Astrocyte of the spinal cord (primary cell): ENCODE measurements at regions not wholly inside any gene's neighbourhood (a gene's known extent, or its start where the extent isn't known, plus 50 kb on each side); places are given as distances from the start of the nearest gene placed in this dataset.

Experiments
- DNase-seq: peaks from one replicate; pipeline ENCODE4 v3.0.0; 2011; ENCODE audit warnings: low read depth, low spot score
- H3K4me3 ChIP-seq: 2 replicates; pipeline ENCODE4 v1.5.1; 2011; ENCODE audit warnings: low read depth, mild to moderate bottlenecking, low read length, moderate library complexity
- in situ Hi-C: cut with HindIII; loops from 2 replicates; pipeline ENCODE4 v1.10.0; 2017; ENCODE audit warnings: low sequenced_read_pairs
- TF ChIP-seq, protein P1 (sequence below): IDR thresholded peaks from 2 replicates; pipeline ENCODE4 v1.5.1; 2012; ENCODE audit warnings: low read depth, mild to moderate bottlenecking, low read length, inconsistent platforms

- TF ChIP-seq, protein P1, sequence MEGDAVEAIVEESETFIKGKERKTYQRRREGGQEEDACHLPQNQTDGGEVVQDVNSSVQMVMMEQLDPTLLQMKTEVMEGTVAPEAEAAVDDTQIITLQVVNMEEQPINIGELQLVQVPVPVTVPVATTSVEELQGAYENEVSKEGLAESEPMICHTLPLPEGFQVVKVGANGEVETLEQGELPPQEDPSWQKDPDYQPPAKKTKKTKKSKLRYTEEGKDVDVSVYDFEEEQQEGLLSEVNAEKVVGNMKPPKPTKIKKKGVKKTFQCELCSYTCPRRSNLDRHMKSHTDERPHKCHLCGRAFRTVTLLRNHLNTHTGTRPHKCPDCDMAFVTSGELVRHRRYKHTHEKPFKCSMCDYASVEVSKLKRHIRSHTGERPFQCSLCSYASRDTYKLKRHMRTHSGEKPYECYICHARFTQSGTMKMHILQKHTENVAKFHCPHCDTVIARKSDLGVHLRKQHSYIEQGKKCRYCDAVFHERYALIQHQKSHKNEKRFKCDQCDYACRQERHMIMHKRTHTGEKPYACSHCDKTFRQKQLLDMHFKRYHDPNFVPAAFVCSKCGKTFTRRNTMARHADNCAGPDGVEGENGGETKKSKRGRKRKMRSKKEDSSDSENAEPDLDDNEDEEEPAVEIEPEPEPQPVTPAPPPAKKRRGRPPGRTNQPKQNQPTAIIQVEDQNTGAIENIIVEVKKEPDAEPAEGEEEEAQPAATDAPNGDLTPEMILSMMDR: no peak
- DNase-seq: no peak
- no peak overlapping the region for H3K4me3 ChIP-seq
- in situ Hi-C loops: no loop called here
Measured at GRCh38 chr12:5232826-5233500, 189.3 kb downstream of the KCNA5 start.

GRCh38 chr12:5236022-5236640 lies 192.5 kb downstream of the KCNA5 start:
- H3K4me3 ChIP-seq: no peak overlapping the region
- DNase-seq: no peak
- in situ Hi-C loops: no loop called here
- TF ChIP-seq, protein P1: no peak

DNA sequence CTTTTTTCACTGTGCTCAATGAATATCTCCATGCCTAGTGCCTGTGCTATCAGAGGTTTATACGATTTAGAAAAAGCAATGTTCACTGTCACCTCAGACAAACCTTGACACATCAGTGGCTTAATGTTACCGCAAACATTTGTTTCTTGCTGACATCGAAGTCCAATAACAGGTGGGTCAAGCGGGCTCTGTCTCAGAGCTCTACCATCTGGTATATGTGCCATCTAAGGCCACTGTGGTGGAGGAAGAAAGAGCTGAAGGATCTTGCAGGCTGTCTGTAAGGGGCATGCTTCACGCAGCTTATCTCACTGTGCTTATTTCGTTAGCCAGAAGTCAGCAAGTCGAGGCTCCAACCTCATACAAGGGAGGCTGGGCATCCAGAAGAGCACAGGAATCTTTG lies 189.5 kb upstream of the NTF3 start:
- TF ChIP-seq, protein P1: no peak
- DNase-seq: no peak
- in situ Hi-C loops: no loop called here
- no peak overlapping the region for H3K4me3 ChIP-seq

DNA sequence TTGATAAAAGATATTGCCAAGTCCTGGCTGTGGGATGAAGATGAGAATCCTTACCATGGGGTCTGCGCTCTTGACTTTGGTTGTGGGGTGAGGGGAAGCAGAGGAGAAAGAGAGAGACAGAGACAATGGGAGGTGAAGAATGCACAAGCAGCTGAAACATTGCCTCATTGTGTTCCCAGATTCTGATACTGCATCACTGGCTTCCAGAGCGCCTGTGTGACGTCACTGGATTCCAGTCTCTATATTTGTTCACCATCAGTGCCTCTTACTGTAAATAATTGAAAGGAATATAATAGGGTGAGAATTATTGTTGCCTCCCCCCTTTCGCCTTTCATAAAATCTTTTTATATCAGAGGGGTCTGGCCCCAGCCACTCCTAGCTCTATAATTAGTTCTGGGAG lies 188.9 kb upstream of the NTF3 start:
- TF ChIP-seq, protein P1: no peak
- DNase-seq: no peak
- H3K4me3 ChIP-seq: no peak overlapping the region
- in situ Hi-C loops: no loop called here

GRCh38 chr12:5244513-5244972 lies 187.4 kb upstream of the NTF3 start:
- in situ Hi-C loops: no loop called here
- DNase-seq: no peak
- TF ChIP-seq, protein P1: no peak
- no peak overlapping the region for H3K4me3 ChIP-seq

DNA sequence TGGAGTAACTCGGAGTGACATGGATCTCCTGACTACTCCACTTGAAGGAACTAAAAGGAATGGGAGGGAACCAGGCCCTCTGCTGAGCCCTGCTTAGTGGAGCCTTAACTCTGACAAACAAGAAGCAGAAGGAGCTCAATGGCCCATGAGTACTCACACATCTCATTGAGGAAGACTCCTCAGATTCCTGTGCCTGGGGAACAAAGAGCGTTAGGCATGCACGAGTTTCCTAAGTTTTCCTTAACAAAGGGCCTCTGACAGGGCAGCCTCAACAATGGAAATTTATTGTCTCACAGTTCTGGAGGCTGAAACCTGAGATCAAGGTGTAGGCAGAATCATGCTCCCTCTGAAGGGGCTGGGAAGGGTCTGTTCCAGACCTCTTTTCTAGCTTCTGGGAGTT lies 185.7 kb upstream of the NTF3 start:
- DNase-seq: no peak
- H3K4me3 ChIP-seq: no peak overlapping the region
- TF ChIP-seq, protein P1: no peak
- in situ Hi-C loops: no loop called here
